22Rv1 (cell line): ENCODE measurements at regions not wholly inside any gene's neighbourhood (a gene's known extent, or its start where the extent isn't known, plus 50 kb on each side); places are given as distances from the start of the nearest gene placed in this dataset.

Experiments used
- ZFX ChIP-seq: fragments of 450-650 bp; IDR thresholded peaks from 2 replicates; pipeline ENCODE4 v1.6.1; 2017; ENCODE audit warnings: antibody characterized with exemption, borderline replicate concordance
- TF ChIP-seq, protein P1 (sequence below): fragments of 450-650 bp; IDR thresholded peaks from 2 replicates; pipeline ENCODE4 v1.5.1; 2017; ENCODE audit warnings: mild to moderate bottlenecking

DNA sequence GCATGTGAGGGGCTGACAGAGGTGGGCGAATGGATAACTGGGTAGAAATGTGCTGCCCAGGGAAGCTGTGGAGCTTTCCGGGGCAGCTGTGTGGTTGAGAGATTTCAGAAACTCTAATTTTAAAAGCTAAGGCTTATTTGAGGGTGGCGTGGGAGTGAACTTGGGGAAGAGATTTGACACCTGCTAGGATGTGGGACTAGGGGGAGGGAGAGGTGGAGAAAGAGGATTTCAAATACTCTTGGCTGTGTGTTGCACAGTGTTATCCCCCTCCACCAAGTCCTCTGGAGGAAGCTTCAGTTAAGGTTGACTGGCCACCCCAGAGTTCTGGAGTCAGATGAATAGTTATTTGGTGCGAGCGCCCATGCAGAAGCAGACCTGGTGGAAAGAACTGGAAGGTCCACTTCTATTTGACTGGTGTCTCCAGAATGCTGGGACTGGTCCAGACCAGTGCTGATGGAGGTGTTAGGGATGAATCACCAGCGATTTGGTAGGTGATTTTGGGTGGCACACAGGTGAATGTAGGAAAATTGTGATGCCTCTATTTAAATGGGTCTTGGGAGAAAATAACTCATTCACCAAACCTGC lies 72.8 kb upstream of the ALX4 start:
- TF ChIP-seq, protein P1, sequence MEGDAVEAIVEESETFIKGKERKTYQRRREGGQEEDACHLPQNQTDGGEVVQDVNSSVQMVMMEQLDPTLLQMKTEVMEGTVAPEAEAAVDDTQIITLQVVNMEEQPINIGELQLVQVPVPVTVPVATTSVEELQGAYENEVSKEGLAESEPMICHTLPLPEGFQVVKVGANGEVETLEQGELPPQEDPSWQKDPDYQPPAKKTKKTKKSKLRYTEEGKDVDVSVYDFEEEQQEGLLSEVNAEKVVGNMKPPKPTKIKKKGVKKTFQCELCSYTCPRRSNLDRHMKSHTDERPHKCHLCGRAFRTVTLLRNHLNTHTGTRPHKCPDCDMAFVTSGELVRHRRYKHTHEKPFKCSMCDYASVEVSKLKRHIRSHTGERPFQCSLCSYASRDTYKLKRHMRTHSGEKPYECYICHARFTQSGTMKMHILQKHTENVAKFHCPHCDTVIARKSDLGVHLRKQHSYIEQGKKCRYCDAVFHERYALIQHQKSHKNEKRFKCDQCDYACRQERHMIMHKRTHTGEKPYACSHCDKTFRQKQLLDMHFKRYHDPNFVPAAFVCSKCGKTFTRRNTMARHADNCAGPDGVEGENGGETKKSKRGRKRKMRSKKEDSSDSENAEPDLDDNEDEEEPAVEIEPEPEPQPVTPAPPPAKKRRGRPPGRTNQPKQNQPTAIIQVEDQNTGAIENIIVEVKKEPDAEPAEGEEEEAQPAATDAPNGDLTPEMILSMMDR: no peak
- TF ChIP-seq ZFX: no peak
